Gastroesophageal sphincter (tissue), 4 donors: ENCODE measurements at regions not wholly inside any gene's neighbourhood (a gene's known extent, or its start where the extent isn't known, plus 50 kb on each side); places are given as distances from the start of the nearest gene placed in this dataset.

ENCODE experiments used
- ATAC-seq: fragments of 150-250 bp; one replicate; pipeline ENCODE4 v1.9.1; 2016; ENCODE audit warnings: mild to moderate bottlenecking, moderate library complexity
- H3K27ac ChIP-seq, 4 donors: fragments of 200-600 bp; sonication (generic) in 3 of 4; 1 replicate in 3 of 4; 2 replicates in 1 of 4; pipeline ENCODE4 v1.5.1; 2016 to 2019
- H3K27me3 ChIP-seq: fragments of 200-600 bp; sonication (generic); one replicate; pipeline ENCODE4 v1.5.1; 2019
- H3K36me3 ChIP-seq, 2 donors: fragments of 200-600 bp; sonication (generic); one replicate each; pipeline ENCODE4 v1.5.1; 2019; ENCODE audit warnings: control low read depth in 1 of 2
- H3K4me1 ChIP-seq, 3 donors: fragments of 200-600 bp; sonication (generic); 1 replicate in 2 of 3; 2 replicates in 1 of 3; pipeline ENCODE4 v1.5.1; 2016 to 2019; ENCODE audit warnings: control low read depth in 2 of 3
- H3K4me3 ChIP-seq, 2 donors: fragments of 200-600 bp; sonication (generic); one replicate each; pipeline ENCODE4 v1.5.1; 2019; ENCODE audit warnings: mild to moderate bottlenecking in 1 of 2, moderate library complexity in 1 of 2
- H3K9me3 ChIP-seq, 3 donors: fragments of 200-600 bp; sonication (generic); one replicate each; pipeline ENCODE4 v1.5.1; 2017 to 2019; ENCODE audit warnings: control low read depth in 2 of 3
- EP300 ChIP-seq: sonication (generic); formaldehyde crosslinking; IDR thresholded peaks from one replicate; pipeline ENCODE4 v1.6.1; 2017; ENCODE audit warnings: antibody characterized with exemption, mild to moderate bottlenecking
- POLR2A ChIP-seq, 2 donors: fragments of 450-650 bp; IDR thresholded peaks; one replicate each; pipeline ENCODE4 v1.6.1; 2017; ENCODE audit warnings: antibody characterized with exemption in 2 of 2, mild to moderate bottlenecking in 2 of 2, moderate library complexity in 1 of 2
- POLR2AphosphoS5 ChIP-seq: sonication (generic); formaldehyde crosslinking; IDR thresholded peaks from one replicate; pipeline ENCODE4 v1.6.1; 2017; ENCODE audit warnings: antibody characterized with exemption
- WGBS, 2 donors: methylation state at CpG; one replicate each; pipeline ENCODE4 v1.1.5; 2018; ENCODE audit warnings: low coverage in 1 of 2; 5-methylcytosine and 5-hydroxymethylcytosine counted together
- TF ChIP-seq, protein P1 (sequence below), 4 experiments: fragments of 200-600 bp in 2 of 4; fragments of 450-650 bp in 2 of 4; sonication (generic) in 1 of 4; IDR thresholded peaks; one replicate each; pipeline ENCODE4 v1.5.1; 2017 to 2019; ENCODE audit warnings: antibody characterized with exemption in 4 of 4, mild to moderate bottlenecking in 2 of 4, moderate library complexity in 2 of 4

DNA sequence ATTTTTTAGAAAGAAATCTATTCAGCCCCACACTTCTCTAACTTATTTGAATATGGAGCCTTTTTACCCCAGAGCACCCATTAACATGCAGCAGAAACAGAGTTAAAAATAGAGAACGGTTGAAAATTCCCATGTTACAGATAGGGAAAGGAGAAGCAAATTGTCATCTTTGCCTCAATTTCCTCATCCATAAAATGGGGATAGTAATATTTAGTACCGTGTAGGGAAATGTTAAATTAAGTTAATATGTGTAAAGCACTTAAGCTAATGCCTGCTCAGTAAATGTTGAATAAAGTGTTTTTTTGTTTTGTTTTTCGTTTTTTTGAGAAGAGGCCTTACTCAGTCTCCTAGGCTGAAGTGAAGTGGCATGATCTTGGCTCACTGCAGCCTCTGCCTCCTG, 50.3 kb downstream of the NAV1 start:
- H3K9me3 ChIP-seq: no peaks in the 10 kb centered on the region
- ATAC-seq: no peak
- 90 to 91% methylated on average over 3 of the region's 3 CpGs for WGBS, 2 donors
- TF ChIP-seq EP300 (no peak), POLR2AphosphoS5 (no peak), POLR2A (IDR thresholded peaks at IDR 0.05) (no peak)
- TF ChIP-seq, protein P1, sequence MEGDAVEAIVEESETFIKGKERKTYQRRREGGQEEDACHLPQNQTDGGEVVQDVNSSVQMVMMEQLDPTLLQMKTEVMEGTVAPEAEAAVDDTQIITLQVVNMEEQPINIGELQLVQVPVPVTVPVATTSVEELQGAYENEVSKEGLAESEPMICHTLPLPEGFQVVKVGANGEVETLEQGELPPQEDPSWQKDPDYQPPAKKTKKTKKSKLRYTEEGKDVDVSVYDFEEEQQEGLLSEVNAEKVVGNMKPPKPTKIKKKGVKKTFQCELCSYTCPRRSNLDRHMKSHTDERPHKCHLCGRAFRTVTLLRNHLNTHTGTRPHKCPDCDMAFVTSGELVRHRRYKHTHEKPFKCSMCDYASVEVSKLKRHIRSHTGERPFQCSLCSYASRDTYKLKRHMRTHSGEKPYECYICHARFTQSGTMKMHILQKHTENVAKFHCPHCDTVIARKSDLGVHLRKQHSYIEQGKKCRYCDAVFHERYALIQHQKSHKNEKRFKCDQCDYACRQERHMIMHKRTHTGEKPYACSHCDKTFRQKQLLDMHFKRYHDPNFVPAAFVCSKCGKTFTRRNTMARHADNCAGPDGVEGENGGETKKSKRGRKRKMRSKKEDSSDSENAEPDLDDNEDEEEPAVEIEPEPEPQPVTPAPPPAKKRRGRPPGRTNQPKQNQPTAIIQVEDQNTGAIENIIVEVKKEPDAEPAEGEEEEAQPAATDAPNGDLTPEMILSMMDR (IDR thresholded peaks at IDR 0.05): no peak
- H3K36me3 ChIP-seq: peaks cover 0 to 10% of the 10 kb centered on the region in 2 donors
- peaks cover 0 to 28% (median 18%) of the 10 kb centered on the region in 3 donors for H3K4me1 ChIP-seq
- H3K4me3 ChIP-seq: no peak overlapping the region
- no peak overlapping the region for H3K27ac ChIP-seq
- no peaks in the 10 kb centered on the region for H3K27me3 ChIP-seq

DNA sequence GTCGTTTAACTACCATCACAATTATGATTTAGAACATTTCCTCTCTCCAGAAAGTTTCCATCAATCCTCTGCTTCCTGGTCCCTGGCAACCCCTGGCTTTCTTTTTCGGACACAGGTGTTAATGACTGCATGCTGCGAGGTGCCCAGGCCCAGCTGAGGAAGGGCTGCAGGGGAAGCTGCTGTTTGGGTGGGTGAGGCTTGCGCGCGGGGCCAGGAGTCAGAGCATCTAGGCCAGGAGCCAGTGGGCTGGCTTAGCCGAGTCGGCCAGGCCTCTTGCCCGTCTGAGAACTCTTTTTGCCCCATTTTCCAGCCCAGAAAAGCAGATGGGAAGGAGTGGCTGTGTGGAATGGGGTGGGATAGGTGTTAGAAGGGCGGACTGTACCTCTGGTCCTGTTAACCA, 51.5 kb downstream of the NAV1 start:
- H3K27ac ChIP-seq: no peak overlapping the region
- H3K9me3 ChIP-seq: no peaks in the 10 kb centered on the region
- H3K36me3 ChIP-seq: peaks cover 0 to 10% of the 10 kb centered on the region in 2 donors
- H3K4me3 ChIP-seq: no peak overlapping the region
- H3K4me1 ChIP-seq: peaks cover 0 to 29% (median 19%) of the 10 kb centered on the region in 3 donors
- no peaks in the 10 kb centered on the region for H3K27me3 ChIP-seq
- ATAC-seq: no peak
- TF ChIP-seq POLR2A (IDR thresholded peaks at IDR 0.05) (no peak), POLR2AphosphoS5 (no peak), EP300 (no peak)
- TF ChIP-seq, protein P1 (IDR thresholded peaks at IDR 0.05): no peak
- 68 to 83% methylated on average over 3 to 4 of the region's 10 CpGs for WGBS, 2 donors

DNA sequence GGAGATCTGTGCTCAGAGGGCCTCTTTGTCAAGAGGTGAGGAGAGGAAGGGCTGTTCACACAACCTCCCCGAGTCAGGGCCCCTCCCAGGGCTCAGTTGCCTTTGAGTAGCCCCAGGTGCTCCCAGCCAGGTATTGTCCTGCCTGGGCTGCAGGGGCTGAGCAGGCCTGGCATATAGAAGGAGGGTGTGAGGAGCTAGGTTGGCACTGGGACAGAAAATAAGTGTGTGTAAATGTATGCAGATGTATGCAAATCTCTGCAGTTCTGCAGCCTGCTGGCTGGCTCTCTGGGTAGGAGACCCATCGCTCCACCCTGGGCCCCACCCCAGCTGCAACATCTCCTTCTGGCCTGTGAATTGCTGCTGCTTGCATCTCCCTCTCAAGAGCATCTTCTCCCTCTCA, 52.4 kb downstream of the NAV1 start:
- TF ChIP-seq POLR2AphosphoS5 (no peak), POLR2A (IDR thresholded peaks at IDR 0.05) (no peak), EP300 (no peak)
- TF ChIP-seq, protein P1 (IDR thresholded peaks at IDR 0.05): no peak
- peaks cover 0 to 29% (median 19%) of the 10 kb centered on the region in 3 donors for H3K4me1 ChIP-seq
- H3K9me3 ChIP-seq: no peaks in the 10 kb centered on the region
- H3K36me3 ChIP-seq: peaks cover 0 to 10% of the 10 kb centered on the region in 2 donors
- no peak overlapping the region for H3K4me3 ChIP-seq
- H3K27ac ChIP-seq: no peak overlapping the region
- no peaks in the 10 kb centered on the region for H3K27me3 ChIP-seq
- 50 to 100% methylated on average over 1 of the region's 2 CpGs for WGBS, 2 donors
- no peak for ATAC-seq

DNA sequence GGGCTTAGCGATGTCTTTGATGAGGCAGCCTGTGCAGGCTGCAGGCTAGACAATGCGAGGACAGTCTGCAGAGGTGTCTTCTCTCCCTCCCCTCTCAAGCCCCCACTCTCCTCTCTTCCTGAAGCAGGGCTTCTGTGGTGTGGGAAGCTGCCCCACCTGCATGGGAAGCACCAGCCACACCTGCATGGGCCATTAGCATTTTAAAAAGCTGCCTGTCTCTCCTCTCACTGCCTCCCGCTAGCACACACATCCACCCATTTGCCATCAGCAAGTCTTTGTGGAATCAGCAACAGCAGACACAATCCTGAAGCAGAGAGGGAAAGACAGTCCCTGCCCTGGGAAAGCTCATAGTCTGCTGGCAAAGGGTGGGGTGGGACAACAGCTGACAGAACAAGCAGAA, 53.1 kb downstream of the NAV1 start:
- Histone ChIP-seq H3K27ac (no peak overlapping the region), H3K27me3 (no peaks in the 10 kb centered on the region), H3K9me3 (no peaks in the 10 kb centered on the region), H3K4me1 (peaks cover 0 to 29% (median 19%) of the 10 kb centered on the region in 3 donors), H3K36me3 (peaks cover 0 to 10% of the 10 kb centered on the region in 2 donors), H3K4me3 (no peak overlapping the region)
- no peak for ATAC-seq
- TF ChIP-seq POLR2A (IDR thresholded peaks at IDR 0.05) (no peak), EP300 (no peak)
- WGBS, 2 donors: 100% methylated on average over 2 of the region's 3 CpGs; no CpG with 5 or more reads in 1 of the 2 donors

DNA sequence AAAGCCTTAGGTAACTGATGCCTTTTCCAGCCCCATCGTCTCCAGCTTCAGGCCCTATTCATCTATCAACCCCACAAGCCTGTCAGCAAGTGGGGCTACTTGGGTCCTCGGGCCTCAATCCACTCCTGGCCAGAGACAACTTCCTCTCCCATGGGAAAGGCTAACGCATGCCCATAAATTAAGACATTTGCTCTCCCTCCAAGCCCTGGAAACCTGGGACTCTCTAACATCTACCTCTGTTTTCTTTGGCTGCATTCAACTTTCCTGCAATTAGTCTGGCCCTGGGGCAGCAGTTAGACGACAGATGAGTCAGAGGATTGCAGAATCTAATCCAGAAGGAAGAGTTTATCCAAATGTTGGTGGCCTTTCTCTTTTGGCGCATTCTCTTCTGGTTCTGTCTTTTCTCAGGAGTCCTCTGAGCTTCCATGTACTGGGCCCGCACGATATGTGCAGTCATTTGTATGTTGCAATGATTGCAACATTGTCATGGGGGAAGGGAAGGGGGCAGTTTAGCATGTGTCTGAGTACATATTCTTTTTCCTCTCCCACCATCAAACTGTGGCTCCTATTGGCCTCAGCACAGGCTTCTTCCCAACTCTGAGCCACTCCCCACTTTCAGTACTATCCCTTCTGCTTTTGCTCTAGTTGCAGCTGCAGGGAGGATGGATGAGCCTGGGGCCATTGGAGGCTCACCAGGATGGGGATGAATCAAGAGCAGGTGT, 54.4 kb downstream of the NAV1 start:
- Histone ChIP-seq H3K27me3 (no peaks in the 10 kb centered on the region), H3K27ac (peak overlapping the region in 3 of 4 donors; percentile 27 to 63 (median 57)), H3K4me1 (peaks cover 0 to 37% (median 19%) of the 10 kb centered on the region in 3 donors), H3K36me3 (peaks cover 0 to 10% of the 10 kb centered on the region in 2 donors), H3K9me3 (no peaks in the 10 kb centered on the region), H3K4me3 (no peak overlapping the region)
- WGBS, 2 donors: 9 to 14% methylated on average over 4 to 6 of the region's 7 CpGs
- ATAC-seq: peak; percentile 92
- peak; percentile 89 for TF ChIP-seq POLR2AphosphoS5
- TF ChIP-seq, protein P1 (IDR thresholded peaks at IDR 0.05): no peak
- TF ChIP-seq POLR2A (IDR thresholded peaks at IDR 0.05): no peak
